NCI-H146 (cell line): ENCODE measurements at regions not wholly inside any gene's neighbourhood (a gene's known extent, or its start where the extent isn't known, plus 50 kb on each side); places are given as distances from the start of the nearest gene placed in this dataset.
"Not testable (repeated sequence)": the region's sequence is repeated elsewhere in the genome, so short reads cannot be mapped to it uniquely, and the experiment has no call there.

Experiments
- DNase-seq: peaks from one replicate; lab custom pipeline; 2025; lab: John Stamatoyannopoulos, UW

- DNase-seq: no peak
Observed at GRCh38 chr2:142827170-142827569, 50.3 kb upstream of the KYNU start.

GRCh38 chr2:142825861-142826260, 51.6 kb upstream of the KYNU start:
- no peak for DNase-seq

GRCh38 chr2:142824756-142825155, 52.7 kb upstream of the KYNU start:
- DNase-seq: no peak

GRCh38 chr2:142822190-142822589, 55.3 kb upstream of the KYNU start:
- no peak for DNase-seq

GRCh38 chr2:142819411-142819810, 58.1 kb upstream of the KYNU start:
- no peak for DNase-seq

- no peak for DNase-seq
Observed at GRCh38 chr2:142815375-142815774, 62.1 kb upstream of the KYNU start.

GRCh38 chr2:142813830-142814829, 63.3 kb upstream of the KYNU start:
- DNase-seq: no peak

GRCh38 chr2:142811644-142812043, 65.8 kb upstream of the KYNU start:
- DNase-seq: not testable (repeated sequence)

GRCh38 chr2:142805244-142805643, 72.2 kb upstream of the KYNU start:
- no peak for DNase-seq

- DNase-seq: no peak
Observed at GRCh38 chr2:142803158-142803557, 74.3 kb upstream of the KYNU start.

GRCh38 chr2:142796588-142796987, 80.9 kb upstream of the KYNU start:
- no peak for DNase-seq

GRCh38 chr2:142796161-142796560, 81.3 kb upstream of the KYNU start:
- DNase-seq: no peak

GRCh38 chr2:142794850-142795249, 82.6 kb upstream of the KYNU start:
- no peak for DNase-seq

GRCh38 chr2:142792328-142792727, 85.1 kb upstream of the KYNU start:
- not testable (repeated sequence) for DNase-seq

- DNase-seq: no peak
Observed at GRCh38 chr2:142791335-142791734, 86.1 kb upstream of the KYNU start.

GRCh38 chr2:142786918-142787702, 90.4 kb upstream of the KYNU start:
- DNase-seq: no peak

- no peak for DNase-seq
Observed at GRCh38 chr2:142782942-142783443, 94.5 kb upstream of the KYNU start.

- no peak for DNase-seq
Observed at GRCh38 chr2:142781146-142781545, 96.3 kb upstream of the KYNU start.

GRCh38 chr2:142778289-142778688, 99.2 kb upstream of the KYNU start:
- no peak for DNase-seq

- DNase-seq: no peak
Observed at GRCh38 chr2:142777742-142778141, 99.7 kb upstream of the KYNU start.

- DNase-seq: no peak
Observed at GRCh38 chr2:142769761-142770160, 107.7 kb upstream of the KYNU start.

- no peak for DNase-seq
Observed at GRCh38 chr2:142767847-142768246, 109.6 kb upstream of the KYNU start.

- DNase-seq: no peak
Observed at GRCh38 chr2:142758973-142759372, 118.5 kb upstream of the KYNU start.
